GM04504 (cell line): ENCODE measurements at regions not wholly inside any gene's neighbourhood (a gene's known extent, or its start where the extent isn't known, plus 50 kb on each side); places are given as distances from the start of the nearest gene placed in this dataset.
A peak's percentile ranks its signal among the peaks of the same experiment; 100 is the strongest.
"Not testable (repeated sequence)": the region's sequence is repeated elsewhere in the genome, so short reads cannot be mapped to it uniquely, and the experiment has no call there.

Experiments used
- DNase-seq: peaks from one replicate; pipeline ENCODE4 v3.0.0-alpha.2; 2012; ENCODE audit warnings: low read depth

GRCh38 chr4:24368801-24369200 is 215.6 kb downstream of the DHX15 start:
- DNase-seq, result no peak

- DNase-seq, result no peak
Measured at GRCh38 chr4:24364852-24365251, 219.5 kb downstream of the DHX15 start.

GRCh38 chr4:24364249-24364648 is 220.1 kb downstream of the DHX15 start:
- no peak for DNase-seq

- no peak for DNase-seq
Measured at GRCh38 chr4:24363751-24364150, 220.6 kb downstream of the DHX15 start.

GRCh38 chr4:24352112-24352511 is 232.2 kb downstream of the DHX15 start:
- DNase-seq, result no peak

GRCh38 chr4:24349168-24349996 is 235.0 kb downstream of the DHX15 start:
- not testable (repeated sequence) for DNase-seq

- no peak for DNase-seq
Measured at GRCh38 chr4:24339260-24339659, 245.1 kb downstream of the DHX15 start.

- no peak for DNase-seq
Measured at GRCh38 chr4:24337451-24338190, 246.7 kb downstream of the DHX15 start.

- no peak for DNase-seq
Measured at GRCh38 chr4:24335616-24336015, 248.7 kb downstream of the DHX15 start.

GRCh38 chr4:24334906-24335305 is 249.4 kb downstream of the DHX15 start:
- no peak for DNase-seq

- DNase-seq, result no peak
Measured at GRCh38 chr4:24330573-24330972, 253.8 kb downstream of the DHX15 start.

- DNase-seq, result no peak
Measured at GRCh38 chr4:24330172-24330571, 254.2 kb downstream of the DHX15 start.

- no peak for DNase-seq
Measured at GRCh38 chr4:24328711-24329110, 255.6 kb downstream of the DHX15 start.

GRCh38 chr4:24328310-24328709 is 256.0 kb downstream of the DHX15 start:
- DNase-seq, result no peak

GRCh38 chr4:24322995-24323394 is 261.4 kb downstream of the DHX15 start:
- no peak for DNase-seq

GRCh38 chr4:24322511-24322910 is 261.8 kb downstream of the DHX15 start:
- DNase-seq, result no peak

GRCh38 chr4:24321616-24322015 is 262.7 kb downstream of the DHX15 start:
- no peak for DNase-seq

- DNase-seq, result peak; percentile 5
Measured at GRCh38 chr4:24321131-24321530, 263.2 kb downstream of the DHX15 start.

GRCh38 chr4:24319387-24319786 is 265.0 kb downstream of the DHX15 start:
- no peak for DNase-seq

- no peak for DNase-seq
Measured at GRCh38 chr4:24315056-24315455, 269.3 kb downstream of the DHX15 start.

GRCh38 chr4:24312261-24312913 is 272.0 kb downstream of the DHX15 start:
- DNase-seq, result no peak

GRCh38 chr4:24303926-24304325 is 280.4 kb downstream of the DHX15 start:
- no peak for DNase-seq

- no peak for DNase-seq
Measured at GRCh38 chr4:24298911-24299310, 285.4 kb downstream of the DHX15 start.
